NCI-H2107 treated with DMSO at 0.1 percent for 48 hours (cell line): ENCODE measurements at regions not wholly inside any gene's neighbourhood (a gene's known extent, or its start where the extent isn't known, plus 50 kb on each side); places are given as distances from the start of the nearest gene placed in this dataset.

ENCODE experiments used
- DNase-seq: peaks from one replicate; lab custom pipeline; 2025; ENCODE audit not compliant: unreplicated experiment; lab: John Stamatoyannopoulos, UW

GRCh38 chr11:42161886-42162285 is 702.4 kb upstream of the LRRC4C start:
- DNase-seq: no peak

DNA sequence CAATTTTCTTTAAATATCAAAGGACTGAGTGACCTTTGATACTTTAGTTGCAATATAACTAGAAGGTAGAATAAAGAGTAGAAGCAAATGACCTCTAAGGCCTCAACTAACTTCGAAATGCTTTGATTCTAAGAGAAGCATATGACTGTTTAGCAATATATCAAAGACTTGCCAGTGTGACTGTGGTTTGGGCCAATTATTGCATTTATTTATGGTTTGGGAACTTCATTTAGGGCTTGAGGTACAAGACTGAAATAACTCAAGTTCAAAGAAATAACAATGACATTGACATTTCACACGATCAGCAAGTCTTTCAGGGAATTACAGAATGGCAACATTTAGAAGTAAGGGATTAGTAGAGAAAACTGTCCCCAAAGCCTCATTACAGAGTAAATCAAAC is 709.7 kb upstream of the LRRC4C start:
- no peak for DNase-seq

DNA sequence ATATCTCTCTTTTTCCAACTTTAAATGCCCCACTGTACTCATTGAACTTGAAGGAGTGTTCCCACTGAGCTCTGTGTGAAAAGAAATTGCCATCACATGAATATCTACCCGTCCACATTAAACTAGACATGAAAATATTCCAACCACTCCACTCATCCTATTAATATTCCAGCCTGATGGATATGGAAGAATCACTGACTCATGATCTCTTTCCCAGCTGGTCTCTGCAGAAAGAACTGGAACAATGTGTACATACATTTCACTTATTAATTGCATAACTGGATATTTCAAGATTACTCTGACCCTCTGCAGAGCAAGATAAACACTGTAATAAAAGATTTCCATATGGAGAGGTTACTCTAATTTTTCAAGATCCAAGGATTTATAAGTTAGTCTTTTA is 711.1 kb upstream of the LRRC4C start:
- no peak for DNase-seq

DNA sequence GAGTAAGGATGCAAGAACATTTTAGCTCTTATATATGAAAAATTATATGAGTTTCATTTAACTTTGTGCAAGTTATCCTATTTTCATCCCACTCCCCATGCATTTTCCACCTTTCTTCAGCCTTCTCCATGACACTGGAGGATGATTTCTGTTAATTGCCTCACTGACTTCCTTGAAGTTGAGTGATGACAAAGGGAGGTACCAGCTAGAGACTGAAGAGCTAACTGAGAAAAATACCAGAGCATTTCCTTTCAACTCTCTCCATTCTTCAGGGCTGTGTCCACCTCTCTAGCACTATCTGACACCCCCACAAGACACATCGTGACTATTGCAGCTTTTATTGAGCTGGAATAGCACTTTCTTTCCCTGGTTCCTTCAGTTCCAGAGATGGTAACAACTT is 711.6 kb upstream of the LRRC4C start:
- DNase-seq: no peak

DNA sequence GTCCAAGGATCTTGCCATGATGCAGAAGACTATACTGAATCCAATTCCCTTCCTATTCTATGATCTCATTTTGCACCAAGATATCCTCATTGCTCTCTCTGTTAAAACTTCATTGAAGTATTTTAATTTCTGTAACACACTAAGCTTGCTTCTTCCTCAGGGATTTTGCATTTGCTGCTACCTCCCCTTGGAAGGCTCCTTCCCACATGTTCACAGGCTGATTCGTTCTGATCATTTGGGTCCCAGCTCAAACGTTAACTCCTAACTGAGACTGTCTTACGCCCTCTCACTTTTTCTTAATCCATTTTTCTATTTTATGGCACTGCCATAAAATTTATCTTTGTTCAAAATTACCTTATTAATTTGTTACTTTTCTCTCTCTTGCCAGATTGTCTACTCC is 713.0 kb upstream of the LRRC4C start:
- DNase-seq: no peak

DNA sequence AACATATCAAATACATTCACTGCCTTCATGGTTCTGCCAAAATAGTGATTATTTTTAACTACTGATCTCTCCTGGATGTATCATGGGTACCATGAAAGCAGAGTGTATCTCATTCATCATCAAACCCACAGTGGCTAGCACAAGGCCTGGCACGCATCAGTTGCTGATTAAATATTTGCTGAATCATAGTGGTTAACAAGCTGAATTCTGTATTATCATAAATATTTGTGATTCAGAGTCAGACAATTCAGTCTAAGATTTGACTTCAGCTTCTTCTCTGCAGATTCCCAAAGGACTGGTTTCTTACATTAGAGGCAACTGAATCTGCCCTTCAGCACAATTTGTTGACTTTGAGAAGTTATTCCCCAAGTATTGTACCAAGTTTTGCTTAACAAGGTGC is 715.8 kb upstream of the LRRC4C start:
- no peak for DNase-seq

GRCh38 chr11:42179216-42179615 is 719.8 kb upstream of the LRRC4C start:
- DNase-seq: no peak

GRCh38 chr11:42195289-42196013 is 736.0 kb upstream of the LRRC4C start:
- no peak for DNase-seq

DNA sequence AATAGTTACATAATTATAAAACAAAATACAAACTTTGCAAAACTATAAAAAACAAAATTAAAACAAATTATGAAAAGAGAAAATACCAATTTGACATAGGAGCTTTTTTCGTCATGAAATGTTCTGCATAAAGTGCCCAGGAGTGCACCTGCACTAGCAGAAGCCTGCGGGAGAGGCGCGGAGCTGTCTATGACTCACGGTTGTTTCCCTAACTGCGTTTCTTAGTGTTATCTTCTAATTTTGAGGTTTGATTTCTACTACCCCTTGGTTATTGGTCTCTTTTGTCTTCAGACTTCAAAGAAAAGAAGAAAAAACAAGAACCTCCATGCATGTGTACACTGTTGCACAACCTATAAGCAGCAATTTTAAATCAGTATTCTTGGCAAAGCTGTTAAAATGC is 740.9 kb upstream of the LRRC4C start:
- no peak for DNase-seq

GRCh38 chr11:42201603-42202148 is 742.2 kb upstream of the LRRC4C start:
- no peak for DNase-seq

- DNase-seq: no peak
These were observed 746.1 kb upstream of the LRRC4C start for GRCh38 chr11:42205518-42205917.

GRCh38 chr11:42225664-42226063 is 766.2 kb upstream of the LRRC4C start:
- DNase-seq: no peak

DNA sequence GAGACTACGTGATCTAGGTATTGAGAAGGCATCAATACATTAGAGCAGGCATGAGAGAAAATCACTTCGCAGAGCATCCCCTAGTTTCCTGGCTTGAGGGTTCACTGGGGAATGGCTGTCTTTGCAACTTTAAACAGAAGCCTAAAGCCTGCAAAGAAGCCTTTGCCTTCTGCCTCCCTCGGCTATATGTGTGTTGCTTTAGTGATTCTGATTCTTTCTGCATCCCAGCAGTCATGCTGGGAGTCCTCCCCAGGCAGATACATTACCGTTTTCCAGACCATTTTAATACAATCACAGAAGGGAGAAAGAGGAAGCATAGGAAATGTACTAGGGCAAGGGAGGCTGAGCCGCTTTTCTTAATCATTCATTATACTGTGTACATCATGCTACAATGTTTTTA is 773.2 kb upstream of the LRRC4C start:
- DNase-seq: no peak

DNA sequence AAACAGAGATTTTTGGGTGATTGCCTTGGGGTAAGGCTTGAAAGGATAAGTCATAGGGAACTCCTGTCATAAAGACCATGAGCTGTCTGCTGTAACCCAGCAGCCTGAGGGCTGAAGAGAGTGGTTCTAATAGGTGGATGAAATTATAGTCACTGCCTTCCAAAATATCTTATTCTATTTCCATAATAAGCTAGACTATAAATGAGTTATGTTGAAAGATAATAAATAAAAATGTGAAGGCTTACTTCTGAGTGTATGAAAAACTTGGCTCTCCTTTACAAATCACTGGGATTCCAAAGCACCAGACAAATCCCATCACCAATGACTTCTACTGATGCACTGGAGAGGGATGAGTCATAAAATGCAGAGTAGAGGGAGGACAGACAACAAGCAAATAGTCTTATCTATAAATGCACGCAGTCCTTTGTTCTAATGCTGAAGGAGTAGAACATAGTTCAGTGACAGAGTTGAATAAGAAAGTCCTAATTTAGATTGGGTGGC is 775.0 kb upstream of the LRRC4C start:
- no peak for DNase-seq

DNA sequence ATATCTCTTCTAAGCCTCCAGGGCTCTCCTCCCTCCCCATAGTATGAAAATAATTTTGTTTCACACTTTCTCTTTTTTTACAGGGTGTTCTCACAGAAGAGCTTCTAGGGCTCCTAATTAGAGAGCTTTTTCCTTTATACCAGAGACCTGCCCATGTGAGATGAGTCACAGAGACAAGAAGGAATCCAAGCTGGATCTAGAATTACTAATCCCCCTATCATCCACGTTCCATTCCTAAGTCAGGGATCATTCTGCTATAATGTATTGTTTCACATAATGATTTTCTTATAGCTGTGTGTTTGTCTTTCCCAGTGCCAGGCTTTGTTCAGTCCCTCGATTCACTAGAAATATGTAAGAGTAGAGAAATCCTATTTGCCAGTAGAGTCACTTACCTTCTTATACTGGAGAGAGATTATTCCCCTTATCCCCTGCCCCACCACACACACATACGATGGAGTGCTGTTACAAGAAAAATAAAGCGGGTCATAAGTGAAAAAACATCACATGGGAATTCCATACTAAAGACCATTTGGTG is 778.3 kb upstream of the LRRC4C start:
- no peak for DNase-seq

DNA sequence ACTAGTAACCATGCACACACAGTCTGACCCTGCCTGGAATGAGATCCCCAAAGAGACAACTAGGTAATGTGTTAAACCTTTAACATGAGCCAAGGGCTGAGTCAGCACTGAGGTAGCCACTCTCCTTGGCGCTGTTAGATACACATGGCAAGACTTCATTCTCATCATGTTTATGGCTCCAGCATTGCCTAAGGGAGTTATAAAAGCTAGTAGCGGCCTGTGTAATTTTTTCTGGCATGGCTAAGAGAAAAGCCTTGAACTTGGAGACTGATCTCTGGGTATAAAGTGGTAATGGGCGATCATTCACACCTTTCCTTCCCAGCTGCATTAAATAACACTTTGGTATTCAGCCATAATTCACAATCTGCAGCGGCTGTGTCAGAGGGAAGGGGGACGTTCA is 779.7 kb upstream of the LRRC4C start:
- no peak for DNase-seq

- DNase-seq: no peak
These were observed 783.9 kb upstream of the LRRC4C start for GRCh38 chr11:42243385-42243784.

DNA sequence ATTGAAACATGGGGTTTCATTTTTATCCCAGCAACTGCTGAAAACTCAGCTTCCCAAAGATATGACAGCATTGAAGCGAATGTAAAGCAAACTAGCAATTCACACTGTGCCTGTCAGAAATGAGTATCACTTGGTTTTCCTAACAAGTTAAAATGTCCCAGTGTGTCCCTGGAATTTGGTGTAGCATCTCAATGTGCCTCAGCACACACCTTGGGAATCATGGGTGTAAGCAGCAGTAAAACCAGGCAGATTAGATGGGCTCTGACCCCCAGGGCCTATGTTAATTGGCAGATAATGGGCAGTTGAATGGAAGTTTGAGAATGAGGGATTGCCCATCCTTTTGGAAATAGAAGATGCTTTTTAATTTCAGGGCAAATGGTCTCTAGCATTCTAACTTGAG is 784.9 kb upstream of the LRRC4C start:
- DNase-seq: no peak

DNA sequence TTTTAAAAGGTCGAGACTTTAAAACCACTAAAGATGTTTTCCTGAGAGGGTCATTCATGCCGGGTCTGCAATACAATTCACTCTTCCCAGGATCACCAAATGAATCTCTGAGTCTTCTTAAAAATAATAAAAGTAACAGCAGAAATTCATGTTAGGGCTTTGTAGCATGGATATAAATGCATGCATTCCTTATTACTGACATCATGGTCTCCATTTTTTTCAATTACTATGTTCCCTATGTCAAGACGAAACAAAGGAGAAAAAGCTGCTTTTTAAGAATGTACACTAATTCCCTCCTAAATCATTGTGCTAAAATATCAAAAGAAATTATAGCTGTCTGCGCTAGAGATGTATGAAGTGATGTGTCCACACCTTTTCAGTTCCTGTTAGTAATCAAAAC is 789.9 kb upstream of the LRRC4C start:
- no peak for DNase-seq

DNA sequence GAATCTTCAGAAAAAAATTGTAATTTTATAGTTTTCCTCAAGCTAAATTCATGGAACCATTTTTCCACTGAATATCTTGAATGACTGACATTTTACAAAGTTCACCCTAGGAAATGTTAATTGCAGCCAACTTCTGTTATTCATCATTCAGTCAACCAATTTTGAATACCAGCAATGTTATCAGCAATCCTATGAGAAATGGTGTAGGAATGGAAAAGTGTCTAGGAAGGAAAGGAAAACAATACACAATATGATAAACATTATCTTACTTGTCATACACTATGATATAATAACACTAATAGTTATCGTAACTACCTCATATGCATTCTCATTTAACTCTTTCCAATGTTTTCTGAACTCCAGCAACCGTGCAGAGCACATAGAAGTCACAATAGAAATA is 790.5 kb upstream of the LRRC4C start:
- DNase-seq: no peak

DNA sequence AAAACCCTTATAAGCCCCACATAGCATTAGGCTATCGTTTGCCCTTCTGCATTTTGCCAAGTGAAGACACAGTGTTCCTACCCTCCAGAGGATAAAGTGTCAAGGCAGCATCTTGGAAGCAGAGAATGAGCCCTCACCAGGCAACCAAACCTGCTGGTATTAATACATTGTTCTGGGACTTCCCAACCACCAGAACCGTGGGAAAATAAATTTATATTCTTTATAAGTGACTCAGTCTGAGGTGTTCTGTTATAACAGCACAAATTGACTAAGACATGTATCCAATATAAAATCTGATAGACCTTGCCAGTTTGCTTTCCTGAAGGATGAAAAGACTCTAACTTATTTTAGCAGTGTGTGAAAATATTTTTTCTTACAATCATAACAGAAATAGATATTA is 792.5 kb upstream of the LRRC4C start:
- no peak for DNase-seq

DNA sequence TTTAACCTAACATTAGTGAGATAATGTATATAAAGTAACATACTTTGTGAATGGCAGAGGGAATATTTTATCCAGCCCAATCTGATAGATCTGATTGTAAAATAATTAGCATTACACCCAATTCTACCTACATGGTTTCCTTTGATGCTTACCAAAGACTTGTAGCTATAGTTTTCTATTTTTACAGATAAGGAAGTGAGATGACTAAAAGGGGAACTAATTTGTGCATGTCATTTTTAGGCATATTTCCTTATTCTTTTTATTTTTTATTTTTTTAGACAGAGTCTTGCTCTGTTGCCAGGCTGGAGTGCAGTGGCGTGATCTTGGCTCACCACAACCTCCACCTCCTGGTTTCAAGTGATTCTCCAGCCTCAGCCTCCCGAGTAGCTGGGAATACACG is 793.7 kb upstream of the LRRC4C start:
- DNase-seq: no peak

GRCh38 chr11:42255906-42256305 is 796.5 kb upstream of the LRRC4C start:
- no peak for DNase-seq
